PC-3 (cell line): ENCODE measurements at regions not wholly inside any gene's neighbourhood (a gene's known extent, or its start where the extent isn't known, plus 50 kb on each side); places are given as distances from the start of the nearest gene placed in this dataset.
A peak's percentile ranks its signal among the peaks of the same experiment; 100 is the strongest.

Experiments used
- ATAC-seq: fragments of 200-7000 bp; cut with Tn5 transposase; 2 replicates; pipeline ENCODE4 v1.9.1; 2020; ENCODE audit warnings: mild to moderate bottlenecking, moderate library complexity
- BruUV-seq: library from RNA; stranded (reverse); fragments of 400-500 nt; replicated peaks from 2 replicates; lab custom pipeline; 2021; lab: Mats Ljungman, UMichigan
- CTCF ChIA-PET: fragments of 300-600 bp; sonication (Branson Sonifier 250); formaldehyde crosslinking; loops from one replicate; lab custom pipeline; 2022; ENCODE audit warnings: antibody characterized with exemption; lab: Charles Lee
- POLR2A ChIA-PET: fragments of 300-600 bp; sonication (Branson Sonifier 250); formaldehyde crosslinking; loops from one replicate; lab custom pipeline; 2022; ENCODE audit warnings: antibody characterized with exemption; ENCODE audit not compliant: unreplicated experiment; lab: Charles Lee
- DNase-seq: peaks from one replicate; pipeline ENCODE4 v3.0.0-alpha.2; 2015
- H2AFZ ChIP-seq: fragments of 300-600 bp; sonication (generic); 2 replicates; pipeline ENCODE4 v1.6.0; 2016; ENCODE audit warnings: antibody characterized with exemption, low read length
- H3F3A ChIP-seq: fragments of 300-600 bp; sonication (generic); one replicate; pipeline ENCODE4 v1.6.0; 2017; ENCODE audit warnings: antibody characterized with exemption, low read length, control low read depth, mild to moderate bottlenecking; ENCODE audit not compliant: unreplicated experiment
- H3K27ac ChIP-seq: fragments of 300-600 bp; sonication (generic); 2 replicates; pipeline ENCODE4 v1.5.1; 2016; ENCODE audit warnings: mild to moderate bottlenecking, low read length
- H3K27me3 ChIP-seq: fragments of 300-600 bp; sonication (generic); 2 replicates; pipeline ENCODE4 v1.6.1; 2016; ENCODE audit warnings: low read length, mixed read lengths
- H3K36me3 ChIP-seq: fragments of 300-600 bp; sonication (generic); 2 replicates; pipeline ENCODE4 v1.6.1; 2016; ENCODE audit warnings: low read depth, mixed run types, low read length, mixed read lengths
- H3K4me1 ChIP-seq: fragments of 300-600 bp; sonication (generic); 2 replicates; pipeline ENCODE4 v1.5.1; 2016; ENCODE audit warnings: low read length; ENCODE audit not compliant: insufficient read depth
- H3K4me2 ChIP-seq: fragments of 300-600 bp; sonication (generic); 2 replicates; pipeline ENCODE4 v1.6.0; 2016; ENCODE audit warnings: low read length
- H3K4me3 ChIP-seq: fragments of 300-600 bp; sonication (generic); 2 replicates; pipeline ENCODE4 v1.5.1; 2016; ENCODE audit warnings: mild to moderate bottlenecking, low read length, mixed read lengths
- H3K79me2 ChIP-seq: fragments of 300-600 bp; sonication (generic); 2 replicates; pipeline ENCODE4 v1.6.1; 2017; ENCODE audit warnings: low read length, mixed read lengths
- H3K9ac ChIP-seq: fragments of 300-600 bp; sonication (generic); 2 replicates; pipeline ENCODE4 v1.6.0; 2016; ENCODE audit warnings: mild to moderate bottlenecking, low read length
- H3K9me2 ChIP-seq: fragments of 300-600 bp; sonication (generic); replicated peaks from 2 replicates; pipeline ENCODE4 v1.6.1; 2016; ENCODE audit warnings: mixed run types, low read length, mixed read lengths
- H3K9me3 ChIP-seq: fragments of 300-600 bp; sonication (generic); 2 replicates; pipeline ENCODE4 v1.6.1; 2016; ENCODE audit warnings: low read length, mixed read lengths
- H4K20me1 ChIP-seq: fragments of 300-600 bp; sonication (generic); 2 replicates; pipeline ENCODE4 v1.6.1; 2016; ENCODE audit warnings: low read length, mixed read lengths
- EZH2 ChIP-seq: fragments of 300-600 bp; sonication (generic); IDR thresholded peaks from one replicate; pipeline ENCODE4 v1.6.1; 2017; ENCODE audit warnings: antibody characterized with exemption, mild to moderate bottlenecking, low read length; ENCODE audit not compliant: unreplicated experiment
- EZH2phosphoT487 ChIP-seq: fragments of 300-600 bp; sonication (generic); IDR thresholded peaks from 2 replicates; pipeline ENCODE4 v1.6.1; 2018; ENCODE audit warnings: mild to moderate bottlenecking, antibody characterized with exemption, low read length, borderline replicate concordance
- intact Hi-C: fragments of 100-400 bp; cut with micrococcal nuclease; formaldehyde crosslinking; loops from 2 replicates; pipeline ENCODE4 v1.9.0; 2023
- TF ChIP-seq, protein P1 (sequence below): fragments of 300-600 bp; sonication (generic); conservative IDR thresholded peaks from 2 replicates; pipeline ENCODE4 v1.5.1; 2017; ENCODE audit warnings: antibody characterized with exemption, low read depth, mild to moderate bottlenecking, low read length

DNA sequence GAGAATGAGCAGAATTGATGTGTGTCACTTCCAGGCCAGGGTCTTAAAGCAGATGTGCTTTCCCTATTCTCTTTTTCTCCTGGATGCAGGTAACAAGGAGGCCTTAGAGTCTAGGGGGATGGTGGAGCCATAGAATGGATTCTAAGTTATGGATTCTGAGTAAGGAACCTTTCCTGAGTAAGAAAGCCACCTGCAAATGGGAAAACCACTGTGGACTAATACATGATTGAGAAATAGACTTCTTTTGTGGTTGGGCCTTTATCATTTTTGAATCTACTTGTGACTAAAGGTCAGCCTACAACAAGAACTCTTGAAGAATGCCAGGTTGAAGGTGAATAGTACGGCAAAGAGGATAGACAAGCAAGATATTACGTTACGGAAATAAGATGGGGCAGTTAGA lies 116.1 kb downstream of the CDC7 start:
- ATAC-seq (no peak), DNase-seq (no peak)
- Histone ChIP-seq H3K79me2 (no peaks in the 10 kb centered on the region), H3K9me3 (no peaks in the 10 kb centered on the region), H3K36me3 (no peaks in the 10 kb centered on the region), H3K9ac (no peak overlapping the region), H3K4me3 (no peak overlapping the region), H3F3A (no peaks in the 10 kb centered on the region), H4K20me1 (no peaks in the 10 kb centered on the region), H3K27me3 (no peaks in the 10 kb centered on the region), H2AFZ (no peak overlapping the region), H3K4me1 (peaks cover 20% of the 10 kb centered on the region), H3K9me2 (no peaks in the 10 kb centered on the region), H3K27ac (no peak overlapping the region), H3K4me2 (no peak overlapping the region)
- POLR2A ChIA-PET: no interaction called here
- intact Hi-C loops: no loop called here
- no TSS peak for BruUV-seq
- TF ChIP-seq EZH2 (no peak), EZH2phosphoT487 (no peak)
- TF ChIP-seq, protein P1, sequence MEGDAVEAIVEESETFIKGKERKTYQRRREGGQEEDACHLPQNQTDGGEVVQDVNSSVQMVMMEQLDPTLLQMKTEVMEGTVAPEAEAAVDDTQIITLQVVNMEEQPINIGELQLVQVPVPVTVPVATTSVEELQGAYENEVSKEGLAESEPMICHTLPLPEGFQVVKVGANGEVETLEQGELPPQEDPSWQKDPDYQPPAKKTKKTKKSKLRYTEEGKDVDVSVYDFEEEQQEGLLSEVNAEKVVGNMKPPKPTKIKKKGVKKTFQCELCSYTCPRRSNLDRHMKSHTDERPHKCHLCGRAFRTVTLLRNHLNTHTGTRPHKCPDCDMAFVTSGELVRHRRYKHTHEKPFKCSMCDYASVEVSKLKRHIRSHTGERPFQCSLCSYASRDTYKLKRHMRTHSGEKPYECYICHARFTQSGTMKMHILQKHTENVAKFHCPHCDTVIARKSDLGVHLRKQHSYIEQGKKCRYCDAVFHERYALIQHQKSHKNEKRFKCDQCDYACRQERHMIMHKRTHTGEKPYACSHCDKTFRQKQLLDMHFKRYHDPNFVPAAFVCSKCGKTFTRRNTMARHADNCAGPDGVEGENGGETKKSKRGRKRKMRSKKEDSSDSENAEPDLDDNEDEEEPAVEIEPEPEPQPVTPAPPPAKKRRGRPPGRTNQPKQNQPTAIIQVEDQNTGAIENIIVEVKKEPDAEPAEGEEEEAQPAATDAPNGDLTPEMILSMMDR: no peak
- CTCF ChIA-PET: no interaction called here

GRCh38 chr1:91617285-91617765 lies 116.7 kb downstream of the CDC7 start:
- peak; percentile 28 for DNase-seq
- Histone ChIP-seq H3K4me3 (no peak overlapping the region), H2AFZ (no peak overlapping the region), H3K27me3 (no peaks in the 10 kb centered on the region), H3K36me3 (no peaks in the 10 kb centered on the region), H3K4me2 (no peak overlapping the region), H3K9me2 (no peaks in the 10 kb centered on the region), H3K27ac (no peak overlapping the region), H3K9ac (no peak overlapping the region), H3K79me2 (no peaks in the 10 kb centered on the region), H3K4me1 (peaks cover 15% of the 10 kb centered on the region), H3K9me3 (no peaks in the 10 kb centered on the region), H3F3A (no peaks in the 10 kb centered on the region), H4K20me1 (no peaks in the 10 kb centered on the region)
- CTCF ChIA-PET: interaction anchor here (0.6 kb wide), 2 partner anchors 20 to 295 kb away, joined by 3 to 4 read pairs; no protein-coding TSS in a partner anchor
- intact Hi-C loops: no loop called here
- POLR2A ChIA-PET: no interaction called here
- peak; percentile 56 for ATAC-seq
- BruUV-seq: no TSS peak
- TF ChIP-seq EZH2 (no peak), EZH2phosphoT487 (no peak)
- TF ChIP-seq, protein P1: peak; percentile 35

GRCh38 chr1:91619881-91620280 lies 119.2 kb downstream of the CDC7 start:
- Histone ChIP-seq H3K4me1 (no peaks in the 10 kb centered on the region), H3K36me3 (no peaks in the 10 kb centered on the region), H3K9me2 (no peaks in the 10 kb centered on the region), H3K27me3 (no peaks in the 10 kb centered on the region), H3K4me3 (no peak overlapping the region), H3K9me3 (no peaks in the 10 kb centered on the region), H3K4me2 (no peak overlapping the region), H2AFZ (no peak overlapping the region), H3K27ac (no peak overlapping the region), H3F3A (no peaks in the 10 kb centered on the region), H3K9ac (no peak overlapping the region), H3K79me2 (no peaks in the 10 kb centered on the region), H4K20me1 (no peaks in the 10 kb centered on the region)
- no TSS peak for BruUV-seq
- DNase-seq: no peak
- CTCF ChIA-PET: no interaction called here
- TF ChIP-seq EZH2phosphoT487 (no peak), EZH2 (no peak)
- TF ChIP-seq, protein P1: no peak
- no peak for ATAC-seq
- intact Hi-C loops: no loop called here
- POLR2A ChIA-PET: interaction anchor here (0.6 to 0.8 kb wide), 2 partner anchors 176 to 226 kb away, joined by 6 to 11 read pairs; no protein-coding TSS in a partner anchor
